T-helper 2 cell treated with Interferon-gamma antibody and Interleukin-4, amounts not matched to agents 5 μg/mL and 100 μg/mL, for 36 hours (primary cell): ENCODE measurements at regions not wholly inside any gene's neighbourhood (a gene's known extent, or its start where the extent isn't known, plus 50 kb on each side); places are given as distances from the start of the nearest gene placed in this dataset.

ENCODE experiments used
- DNase-seq: peaks from one replicate; pipeline ENCODE4 v3.0.0; 2021; ENCODE audit warnings: low spot score
- H3K27ac Mint-ChIP-seq: one replicate; pipeline ENCODE4 v1.8.0; 2021; ENCODE audit warnings: mild to moderate bottlenecking, mixed read lengths
- H3K27me3 Mint-ChIP-seq: one replicate; pipeline ENCODE4 v1.8.0; 2021; ENCODE audit warnings: low read depth, mixed read lengths
- H3K36me3 Mint-ChIP-seq: one replicate; pipeline ENCODE4 v1.8.0; 2021; ENCODE audit warnings: low read depth, mixed read lengths
- H3K4me1 Mint-ChIP-seq: one replicate; pipeline ENCODE4 v1.8.0; 2021; ENCODE audit warnings: low read depth, mixed read lengths
- H3K4me3 Mint-ChIP-seq: one replicate; pipeline ENCODE4 v1.8.0; 2022; ENCODE audit warnings: mild to moderate bottlenecking, moderate library complexity, mixed read lengths
- H3K9me3 Mint-ChIP-seq: one replicate; pipeline ENCODE4 v1.8.0; 2021; ENCODE audit warnings: mixed read lengths

DNA sequence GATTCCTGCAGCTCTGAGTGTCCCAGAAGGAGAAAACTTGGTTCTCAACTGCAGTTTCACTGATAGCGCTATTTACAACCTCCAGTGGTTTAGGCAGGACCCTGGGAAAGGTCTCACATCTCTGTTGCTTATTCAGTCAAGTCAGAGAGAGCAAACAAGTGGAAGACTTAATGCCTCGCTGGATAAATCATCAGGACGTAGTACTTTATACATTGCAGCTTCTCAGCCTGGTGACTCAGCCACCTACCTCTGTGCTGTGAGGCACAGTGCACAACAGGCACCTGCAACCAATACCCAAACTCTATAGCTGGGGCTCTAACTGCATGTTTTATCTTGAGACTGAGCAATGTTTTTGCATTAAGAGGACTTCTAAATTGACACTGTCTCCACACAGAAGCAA lies 379.2 kb upstream of the OR4E1 start:
- peaks cover 2% of the 10 kb centered on the region for H3K36me3 Mint-ChIP-seq
- DNase-seq, result no peak
- H3K27me3 Mint-ChIP-seq, result peaks cover 2% of the 10 kb centered on the region
- peaks cover 29% of the 10 kb centered on the region for H3K4me1 Mint-ChIP-seq
- H3K4me3 Mint-ChIP-seq, result peak overlapping the region; percentile 79
- H3K27ac Mint-ChIP-seq, result peak overlapping the region; percentile 87
- peaks cover 3% of the 10 kb centered on the region for H3K9me3 Mint-ChIP-seq

DNA sequence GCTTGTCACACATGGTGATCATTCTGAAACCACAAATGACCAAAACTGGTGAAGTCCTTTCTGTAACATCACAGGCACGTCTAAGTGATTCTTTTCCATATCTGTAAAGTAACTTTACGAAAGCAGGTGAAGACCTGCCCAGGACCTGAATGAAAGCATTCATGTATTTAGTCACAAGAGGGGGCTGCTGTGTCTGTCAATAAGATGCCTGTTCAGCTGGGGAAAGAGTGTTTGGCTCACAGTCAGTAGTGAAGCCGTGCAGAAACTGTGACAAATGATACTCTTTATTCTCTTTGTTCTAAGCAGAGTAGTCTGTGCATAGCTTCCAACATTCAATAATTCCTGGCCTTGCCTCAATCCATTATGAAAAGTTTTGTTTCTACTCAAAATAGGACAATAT lies 373.5 kb upstream of the OR4E1 start:
- H3K4me1 Mint-ChIP-seq, result peaks cover 31% of the 10 kb centered on the region
- H3K4me3 Mint-ChIP-seq, result peak overlapping the region; percentile 69
- no peak for DNase-seq
- H3K27me3 Mint-ChIP-seq, result peaks cover 1% of the 10 kb centered on the region
- no peaks in the 10 kb centered on the region for H3K9me3 Mint-ChIP-seq
- H3K36me3 Mint-ChIP-seq, result no peaks in the 10 kb centered on the region
- peak overlapping the region; percentile 80 for H3K27ac Mint-ChIP-seq

DNA sequence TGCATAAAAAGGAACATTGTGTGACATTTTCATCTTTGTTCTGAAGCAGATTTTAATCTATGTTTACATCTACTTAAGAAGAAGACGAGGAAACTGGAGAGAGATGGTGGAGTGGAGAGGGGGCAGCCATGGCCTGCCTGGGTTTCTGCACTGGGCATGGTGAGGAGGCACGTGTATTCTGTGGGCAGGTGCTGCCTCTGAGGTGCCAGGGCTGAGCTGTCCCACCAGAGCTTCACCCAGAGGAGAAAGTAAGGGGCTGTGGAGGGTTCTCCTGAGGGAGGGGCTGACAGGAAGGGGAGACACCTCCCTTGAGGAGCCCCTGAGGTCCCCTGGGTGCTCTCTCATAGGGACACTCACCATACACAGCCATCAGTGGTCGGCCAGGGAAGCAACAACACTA lies 372.4 kb upstream of the OR4E1 start:
- Mint-ChIP-seq H3K27me3 (no peaks in the 10 kb centered on the region), H3K27ac (peak overlapping the region; percentile 78), H3K9me3 (no peaks in the 10 kb centered on the region), H3K36me3 (no peaks in the 10 kb centered on the region), H3K4me3 (peak overlapping the region; percentile 57), H3K4me1 (peaks cover 30% of the 10 kb centered on the region)
- DNase-seq, result no peak

DNA sequence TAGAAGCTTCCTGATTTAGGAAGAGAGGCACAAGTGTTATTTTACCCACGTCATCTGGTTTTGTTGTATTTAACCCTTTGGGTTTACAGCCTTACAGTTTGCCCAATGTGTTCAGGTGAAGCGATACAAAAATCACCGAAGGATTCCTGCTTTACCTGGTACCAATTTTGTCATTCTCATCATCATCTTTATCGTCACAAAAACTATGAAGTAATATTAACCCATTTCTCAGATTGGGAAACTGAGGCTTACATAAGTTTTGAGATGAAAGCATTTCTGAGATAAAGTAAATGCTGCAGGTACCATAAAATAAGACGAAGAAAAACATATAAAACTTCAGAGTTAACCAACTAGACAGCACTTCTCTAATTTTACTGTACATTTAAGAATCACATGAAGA lies 370.6 kb upstream of the OR4E1 start:
- Mint-ChIP-seq H3K4me3 (no peak overlapping the region), H3K9me3 (no peaks in the 10 kb centered on the region), H3K27ac (no peak overlapping the region), H3K27me3 (no peaks in the 10 kb centered on the region), H3K36me3 (no peaks in the 10 kb centered on the region), H3K4me1 (peaks cover 35% of the 10 kb centered on the region)
- no peak for DNase-seq

DNA sequence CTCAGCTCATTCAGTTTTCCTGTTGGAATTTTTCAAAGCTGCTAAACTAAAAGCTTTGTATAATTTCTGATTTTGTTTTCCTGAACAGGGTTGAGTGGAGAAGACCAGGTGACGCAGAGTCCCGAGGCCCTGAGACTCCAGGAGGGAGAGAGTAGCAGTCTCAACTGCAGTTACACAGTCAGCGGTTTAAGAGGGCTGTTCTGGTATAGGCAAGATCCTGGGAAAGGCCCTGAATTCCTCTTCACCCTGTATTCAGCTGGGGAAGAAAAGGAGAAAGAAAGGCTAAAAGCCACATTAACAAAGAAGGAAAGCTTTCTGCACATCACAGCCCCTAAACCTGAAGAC lies 367.1 kb upstream of the OR4E1 start:
- peaks cover 10% of the 10 kb centered on the region for H3K27me3 Mint-ChIP-seq
- H3K9me3 Mint-ChIP-seq, result no peaks in the 10 kb centered on the region
- H3K27ac Mint-ChIP-seq, result peak overlapping the region; percentile 72
- H3K4me3 Mint-ChIP-seq, result peak overlapping the region; percentile 80
- H3K4me1 Mint-ChIP-seq, result peaks cover 14% of the 10 kb centered on the region
- no peaks in the 10 kb centered on the region for H3K36me3 Mint-ChIP-seq
- DNase-seq, result no peak

DNA sequence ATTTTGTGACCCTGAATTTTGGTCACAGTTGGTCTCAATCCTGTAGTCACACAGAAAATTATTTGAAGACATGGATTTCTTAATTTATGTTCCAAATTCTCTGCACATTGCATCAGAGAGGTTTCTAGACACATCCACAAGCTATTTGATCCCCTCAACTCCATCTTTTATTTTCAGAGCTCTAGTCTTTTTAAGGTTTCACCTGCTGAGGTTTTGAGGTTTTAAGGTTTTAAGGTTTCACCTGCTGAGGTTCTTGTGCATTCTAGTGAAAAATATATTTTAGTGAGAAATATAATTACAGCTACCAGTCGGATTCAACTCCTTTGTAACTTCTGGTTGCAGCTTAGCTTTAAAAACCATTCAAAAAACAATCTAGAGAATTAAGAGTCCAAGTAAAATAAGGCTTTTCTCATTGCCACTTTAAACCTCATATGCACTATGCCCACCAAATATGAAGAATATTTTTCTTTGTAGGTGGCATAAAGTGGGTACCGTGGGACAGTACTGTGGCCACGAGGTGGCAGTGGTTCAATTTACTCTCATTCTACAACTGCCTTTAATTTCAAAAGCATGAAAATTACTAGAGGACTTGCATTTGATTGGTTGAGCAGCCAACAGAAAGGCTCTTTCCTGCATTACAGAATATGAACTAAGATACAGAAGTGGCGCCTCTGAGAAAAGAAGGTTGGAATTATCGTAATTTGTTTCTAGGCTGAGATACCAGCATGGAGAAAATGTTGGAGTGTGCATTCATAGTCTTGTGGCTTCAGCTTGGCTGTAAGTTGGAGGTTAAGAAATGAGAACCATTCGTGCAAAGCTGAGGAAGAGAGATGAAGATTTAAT lies 366.5 kb upstream of the OR4E1 start:
- H3K27ac Mint-ChIP-seq, result peak overlapping the region; percentile 72

DNA sequence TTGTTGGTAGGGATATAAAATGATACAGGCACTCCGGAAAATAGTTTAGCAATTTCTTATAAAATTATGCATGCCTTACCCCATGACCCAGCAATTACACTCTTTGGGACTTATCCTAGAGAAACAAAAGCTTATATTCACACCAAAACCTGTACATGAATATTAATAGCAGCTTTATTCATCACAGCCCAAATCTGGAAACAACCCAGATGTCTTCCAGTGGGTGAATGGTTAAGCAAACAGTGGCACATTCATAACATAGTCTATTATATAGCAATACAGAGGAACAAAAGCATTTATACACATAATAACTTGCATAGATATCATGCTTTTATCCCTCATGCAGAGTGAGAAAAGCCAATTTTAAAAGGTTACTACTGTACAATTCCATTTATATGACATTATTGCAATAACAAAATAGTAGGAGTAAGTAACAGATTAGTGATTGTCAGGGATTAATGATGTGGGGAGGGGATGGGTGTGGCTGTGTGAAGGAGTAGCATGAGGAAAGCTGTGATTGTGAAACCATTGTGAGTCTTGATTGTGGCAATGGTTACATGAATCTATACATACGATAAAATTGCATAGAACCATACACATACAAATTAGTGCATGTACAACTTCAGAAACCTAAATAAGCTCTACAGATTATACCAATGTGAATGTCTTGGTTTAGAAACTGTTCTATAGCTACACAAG lies 363.1 kb upstream of the OR4E1 start:
- Mint-ChIP-seq H3K9me3 (no peaks in the 10 kb centered on the region), H3K27me3 (peaks cover 17% of the 10 kb centered on the region), H3K4me3 (no peak overlapping the region), H3K36me3 (no peaks in the 10 kb centered on the region), H3K27ac (no peak overlapping the region), H3K4me1 (peaks cover 11% of the 10 kb centered on the region)
- DNase-seq, result no peak

More for the DNA sequence above, 366.5 kb upstream of the OR4E1 start:
- Mint-ChIP-seq H3K27me3 (peaks cover 10% of the 10 kb centered on the region), H3K4me3 (peak overlapping the region; percentile 80), H3K4me1 (peaks cover 14% of the 10 kb centered on the region), H3K9me3 (no peaks in the 10 kb centered on the region), H3K36me3 (no peaks in the 10 kb centered on the region)
- no peak for DNase-seq

DNA sequence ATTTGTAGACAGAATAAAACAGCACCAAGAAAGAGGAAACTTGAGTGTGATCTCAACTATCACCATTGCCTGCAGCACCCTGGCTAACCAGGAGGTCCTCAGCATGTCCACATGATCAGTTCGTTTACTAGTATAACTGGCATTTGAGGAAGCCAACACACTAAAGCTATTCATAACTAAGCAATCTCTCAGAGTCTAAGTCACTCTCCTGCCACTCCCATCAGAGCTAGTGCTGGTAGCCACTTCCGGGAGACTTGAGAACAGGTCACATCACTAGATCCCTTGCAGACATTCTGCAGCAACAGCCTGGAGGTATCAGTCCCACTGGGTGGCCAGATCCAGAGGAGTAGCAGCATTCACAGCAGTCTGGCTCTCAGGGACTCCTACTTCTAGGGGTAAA lies 352.9 kb upstream of the OR4E1 start:
- peak overlapping the region; percentile 17 for H3K4me3 Mint-ChIP-seq
- H3K4me1 Mint-ChIP-seq, result peaks cover 8% of the 10 kb centered on the region
- no peaks in the 10 kb centered on the region for H3K9me3 Mint-ChIP-seq
- no peaks in the 10 kb centered on the region for H3K36me3 Mint-ChIP-seq
- DNase-seq, result no peak
- H3K27me3 Mint-ChIP-seq, result peaks cover 13% of the 10 kb centered on the region
- H3K27ac Mint-ChIP-seq, result peak overlapping the region; percentile 34

DNA sequence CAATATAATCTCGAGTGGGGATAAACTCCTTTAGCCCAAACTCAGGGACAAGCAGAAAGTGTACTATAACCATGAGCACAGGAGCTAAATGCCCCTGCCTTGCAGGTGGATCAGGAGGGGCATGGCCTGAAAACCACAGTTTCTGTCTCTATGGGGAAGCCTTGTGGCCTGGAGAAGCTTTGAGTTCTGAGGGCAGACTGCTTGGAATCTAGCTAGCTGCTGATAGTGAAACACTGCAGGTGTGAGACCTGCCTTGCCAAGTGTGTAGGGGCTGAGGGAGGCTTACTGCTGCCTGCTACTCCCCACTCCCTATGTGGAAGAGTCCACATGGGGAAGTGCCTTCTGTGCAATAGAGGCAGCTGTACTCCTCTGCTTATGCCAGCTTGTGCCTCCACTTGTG lies 352.3 kb upstream of the OR4E1 start:
- no peak for DNase-seq
- Mint-ChIP-seq H3K27ac (no peak overlapping the region), H3K36me3 (no peaks in the 10 kb centered on the region), H3K27me3 (peaks cover 14% of the 10 kb centered on the region), H3K4me3 (peak overlapping the region; percentile 17), H3K4me1 (peaks cover 8% of the 10 kb centered on the region), H3K9me3 (no peaks in the 10 kb centered on the region)

DNA sequence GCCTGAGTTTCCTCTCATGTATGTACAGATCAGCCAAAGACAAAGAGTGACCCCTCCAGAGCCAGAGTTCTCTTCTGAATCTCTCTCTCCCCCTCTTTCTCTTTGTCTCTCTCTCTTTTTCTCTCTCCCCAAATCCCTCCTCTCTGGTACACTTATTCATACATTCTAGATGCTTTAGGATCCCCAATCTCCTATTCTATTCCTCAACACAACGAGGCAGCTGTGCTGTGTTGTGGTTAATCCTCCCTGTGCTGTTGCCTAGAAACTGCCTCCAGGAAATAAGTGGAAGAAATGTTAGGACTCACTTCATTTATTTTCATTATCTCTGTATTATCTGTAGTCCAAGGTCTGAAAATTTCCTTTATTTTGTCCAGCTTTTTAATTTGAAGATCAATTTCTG lies 350.5 kb upstream of the OR4E1 start:
- no peak overlapping the region for H3K27ac Mint-ChIP-seq
- H3K27me3 Mint-ChIP-seq, result peaks cover 15% of the 10 kb centered on the region
- H3K4me1 Mint-ChIP-seq, result peaks cover 14% of the 10 kb centered on the region

DNA sequence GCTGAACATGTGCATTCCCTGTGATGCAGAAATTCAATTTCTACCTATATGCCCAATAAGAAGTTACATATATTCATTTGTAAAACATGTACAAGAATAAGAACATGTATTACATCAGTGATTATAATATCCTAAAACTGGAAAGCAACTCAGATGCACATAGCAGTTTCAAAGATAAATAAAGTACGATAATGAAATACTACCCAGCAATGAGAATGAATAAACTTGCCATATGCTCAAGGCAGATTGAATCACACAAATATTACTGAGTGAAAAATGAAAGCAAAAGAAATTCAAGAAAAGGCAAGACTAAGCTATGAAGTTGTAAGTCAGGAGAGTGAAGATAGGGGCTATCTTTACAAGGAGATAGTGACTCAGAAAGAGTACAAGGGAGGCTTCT lies 345.3 kb upstream of the OR4E1 start:
- H3K4me1 Mint-ChIP-seq, result peaks cover 8% of the 10 kb centered on the region
- no peak overlapping the region for H3K27ac Mint-ChIP-seq
- DNase-seq, result no peak
- H3K9me3 Mint-ChIP-seq, result no peaks in the 10 kb centered on the region
- H3K27me3 Mint-ChIP-seq, result peaks cover 10% of the 10 kb centered on the region
- H3K4me3 Mint-ChIP-seq, result no peak overlapping the region
- H3K36me3 Mint-ChIP-seq, result no peaks in the 10 kb centered on the region

More for the DNA sequence above, 350.5 kb upstream of the OR4E1 start:
- Mint-ChIP-seq H3K4me3 (no peak overlapping the region), H3K36me3 (no peaks in the 10 kb centered on the region), H3K9me3 (no peaks in the 10 kb centered on the region)
- no peak for DNase-seq

DNA sequence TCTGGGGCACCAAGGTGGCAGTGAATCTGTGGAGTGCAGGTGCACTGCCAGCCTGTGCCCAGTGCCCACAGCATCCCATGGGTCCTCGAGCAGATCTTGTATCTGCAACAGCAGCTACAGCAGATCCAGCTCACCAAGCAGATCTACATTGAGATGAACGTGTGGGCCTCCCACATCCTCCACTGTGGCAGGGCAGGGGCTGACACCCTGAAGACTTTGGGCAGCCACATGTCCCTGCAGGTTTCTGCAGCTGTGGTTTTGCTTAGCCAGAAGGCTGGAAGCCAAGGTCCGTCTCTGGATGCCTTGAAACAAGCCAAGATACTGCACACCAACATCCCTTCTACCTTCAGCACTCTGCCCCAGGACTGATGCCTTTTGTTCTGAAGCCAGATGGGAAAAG lies 338.8 kb upstream of the OR4E1 start:
- Mint-ChIP-seq H3K27ac (no peak overlapping the region), H3K4me3 (no peak overlapping the region)
- DNase-seq, result no peak

DNA sequence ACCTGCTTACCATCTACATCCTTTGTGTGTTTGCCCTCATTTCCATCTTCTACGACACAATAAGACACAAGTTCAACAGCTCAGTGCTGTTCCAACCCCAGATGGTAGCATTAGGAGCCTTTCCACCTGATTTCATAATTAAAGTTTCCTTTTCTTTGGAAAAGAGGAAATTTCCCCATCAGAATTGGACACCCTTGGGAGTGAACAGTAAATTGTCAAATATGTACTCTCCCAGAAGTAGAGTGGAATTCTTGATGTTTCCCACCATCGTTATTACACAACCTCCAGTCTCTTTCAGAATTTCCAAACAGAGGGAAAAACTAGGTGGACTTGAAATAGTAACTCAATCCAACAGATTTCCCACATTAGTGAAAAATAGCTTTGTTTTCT lies 337.6 kb upstream of the OR4E1 start:
- peaks cover 10% of the 10 kb centered on the region for H3K36me3 Mint-ChIP-seq
- no peak overlapping the region for H3K4me3 Mint-ChIP-seq
- H3K27me3 Mint-ChIP-seq, result no peaks in the 10 kb centered on the region
- peaks cover 15% of the 10 kb centered on the region for H3K4me1 Mint-ChIP-seq
- H3K27ac Mint-ChIP-seq, result no peak overlapping the region
- no peak for DNase-seq
- peaks cover 8% of the 10 kb centered on the region for H3K9me3 Mint-ChIP-seq

More for the DNA sequence above, 338.8 kb upstream of the OR4E1 start:
- peaks cover 6% of the 10 kb centered on the region for H3K4me1 Mint-ChIP-seq
- peaks cover 1% of the 10 kb centered on the region for H3K9me3 Mint-ChIP-seq
- H3K27me3 Mint-ChIP-seq, result no peaks in the 10 kb centered on the region
- peaks cover 4% of the 10 kb centered on the region for H3K36me3 Mint-ChIP-seq

DNA sequence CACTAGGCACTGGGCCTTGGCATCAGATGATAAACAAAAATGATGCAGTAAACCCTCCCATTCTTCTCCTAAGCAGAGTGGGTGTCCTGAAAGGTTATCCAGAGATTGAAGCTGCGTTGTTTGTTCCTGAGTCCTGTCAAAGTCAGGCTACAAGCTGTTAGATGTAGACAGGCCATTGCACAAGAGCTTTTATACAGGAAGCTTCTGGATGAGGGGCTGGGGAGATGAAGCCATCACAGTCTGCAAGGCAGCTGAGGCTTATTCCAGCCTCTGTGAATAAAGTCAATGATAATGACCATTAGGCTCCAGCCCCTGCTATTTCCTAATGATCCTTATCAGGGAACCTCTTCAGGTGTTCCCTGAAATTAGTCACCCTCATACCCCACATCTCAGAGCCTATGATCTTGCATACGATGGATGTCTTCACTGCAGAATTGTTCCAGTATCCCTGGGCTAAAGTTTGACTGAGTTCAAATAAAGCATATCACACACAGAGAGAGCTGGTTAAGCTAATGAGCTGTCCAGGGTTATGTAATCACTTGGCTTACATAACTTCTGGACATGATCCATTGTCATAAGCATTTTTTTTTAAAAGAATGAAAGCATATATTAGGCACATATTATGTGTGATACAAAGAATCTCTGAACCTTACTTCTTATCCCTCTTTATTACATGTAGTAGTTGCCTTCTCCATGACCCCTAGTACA lies 337.1 kb upstream of the OR4E1 start:
- H3K27me3 Mint-ChIP-seq, result no peaks in the 10 kb centered on the region
- H3K9me3 Mint-ChIP-seq, result peaks cover 8% of the 10 kb centered on the region
- peaks cover 15% of the 10 kb centered on the region for H3K4me1 Mint-ChIP-seq
- H3K36me3 Mint-ChIP-seq, result peaks cover 10% of the 10 kb centered on the region
- no peak for DNase-seq
- no peak overlapping the region for H3K27ac Mint-ChIP-seq
- no peak overlapping the region for H3K4me3 Mint-ChIP-seq
